ENCODE measurements at regions not wholly inside any gene's neighbourhood (a gene's known extent, or its start where the extent isn't known, plus 50 kb on each side); places are given as distances from the start of the nearest gene placed in this dataset.
A peak's percentile ranks its signal among the peaks of the same experiment; 100 is the strongest.

DNA sequence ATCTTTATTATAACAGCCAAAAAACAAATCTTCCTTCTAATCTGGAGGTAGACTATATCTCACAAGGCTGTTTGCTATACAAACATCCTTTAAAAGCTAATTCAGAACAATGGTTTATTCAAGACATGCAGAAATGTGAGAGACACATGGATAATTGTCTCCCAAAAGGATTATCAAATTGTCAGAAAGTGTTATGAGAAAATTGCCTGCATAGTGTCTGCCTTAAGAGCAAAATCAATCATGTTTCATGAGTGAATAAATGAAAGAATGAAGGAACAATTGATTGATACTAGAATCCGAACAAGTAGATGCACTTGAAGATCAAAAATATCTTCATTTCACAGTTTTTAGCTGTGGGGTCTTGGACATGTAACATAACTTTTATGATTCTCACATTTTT is 621.7 kb upstream of the BOD1L1 start:
- no peak for DNase-seq (ENCODE audit: low read depth)

- no peak for DNase-seq (ENCODE audit: low read depth)
Observed at GRCh38 chr4:14254252-14254651, 626.7 kb upstream of the BOD1L1 start.

GRCh38 chr4:14254926-14255325 is 627.4 kb upstream of the BOD1L1 start:
- no peak for DNase-seq (ENCODE audit: low read depth)

- DNase-seq (ENCODE audit: low read depth) = no peak
Observed at GRCh38 chr4:14257903-14258302, 630.4 kb upstream of the BOD1L1 start.

- no peak for DNase-seq (ENCODE audit: low read depth)
Observed at GRCh38 chr4:14259936-14260335, 632.4 kb upstream of the BOD1L1 start.

DNA sequence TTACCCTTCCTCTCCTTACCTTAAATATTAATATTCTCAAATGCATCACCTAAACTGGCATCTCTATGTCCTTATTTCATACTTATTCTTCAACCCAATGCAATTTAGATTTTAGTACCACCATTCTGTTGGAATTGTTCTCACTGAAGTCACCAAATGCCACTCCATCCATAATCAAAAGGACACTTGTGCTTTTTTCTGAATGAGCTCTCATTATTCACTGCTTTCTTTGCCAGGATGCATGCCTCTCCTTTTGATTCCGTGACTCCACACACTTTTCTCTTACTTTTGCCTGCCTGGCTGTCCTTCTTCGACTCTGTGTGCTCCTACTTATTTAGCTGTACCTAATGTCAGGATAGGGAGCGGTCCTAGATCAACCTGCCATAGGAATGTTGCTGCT is 633.1 kb upstream of the BOD1L1 start:
- DNase-seq (ENCODE audit: low read depth) = no peak

- no peak for DNase-seq (ENCODE audit: low read depth)
Observed at GRCh38 chr4:14262221-14262620, 634.7 kb upstream of the BOD1L1 start.

DNA sequence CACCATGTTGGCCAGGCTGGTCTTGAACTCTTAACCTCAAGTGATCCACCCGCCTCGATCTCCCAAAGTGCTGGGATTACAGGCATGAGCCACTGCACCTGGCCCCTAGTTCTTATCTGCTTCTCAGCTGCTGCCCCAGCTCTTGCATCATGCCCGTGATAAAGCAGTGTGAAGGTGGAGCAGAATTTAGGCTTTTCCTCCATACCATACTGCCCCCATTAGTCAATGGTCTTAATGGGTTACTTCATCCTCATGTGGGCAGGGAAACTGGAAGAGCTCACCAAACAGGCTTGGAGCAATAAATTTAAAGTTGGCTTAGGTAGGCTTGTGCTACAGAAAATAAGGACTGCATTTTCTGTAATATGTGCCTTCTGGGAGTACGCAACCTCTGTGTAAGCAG is 636.9 kb upstream of the BOD1L1 start:
- no peak for DNase-seq (ENCODE audit: low read depth)

GRCh38 chr4:14265651-14266050 is 638.1 kb upstream of the BOD1L1 start:
- DNase-seq (ENCODE audit: low read depth) = no peak

DNA sequence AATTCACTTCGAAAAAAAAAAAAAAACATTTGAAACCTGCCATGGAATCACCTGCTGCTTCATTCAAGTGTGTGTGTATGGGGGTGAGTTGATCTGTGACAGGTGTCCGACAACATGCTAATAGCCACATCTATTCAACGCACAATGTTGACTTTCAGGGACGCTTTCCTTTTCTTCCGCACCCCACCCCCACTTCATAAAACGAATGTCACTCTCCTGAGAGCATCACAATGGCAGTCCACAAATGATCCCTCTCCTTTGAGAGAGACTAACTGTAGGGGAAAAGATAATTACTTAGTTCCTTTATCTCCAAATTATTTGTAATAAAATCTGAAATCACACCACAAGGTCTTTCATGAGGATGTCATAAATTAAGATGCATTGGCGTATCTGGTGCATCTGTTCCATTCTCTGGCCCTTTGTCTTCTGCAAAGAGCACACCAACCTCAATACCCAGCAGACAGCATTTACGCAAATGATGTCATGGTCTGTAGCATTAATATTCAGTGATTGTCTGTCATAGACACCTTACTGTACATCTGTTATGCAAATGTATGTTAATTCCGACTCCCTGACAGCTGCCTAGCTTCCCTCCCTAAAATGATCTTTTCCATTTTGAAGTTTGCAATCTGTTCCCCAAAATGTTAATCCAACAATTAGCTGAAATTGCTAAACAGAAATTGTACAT is 640.0 kb upstream of the BOD1L1 start:
- DNase-seq (ENCODE audit: low read depth) = no peak

DNA sequence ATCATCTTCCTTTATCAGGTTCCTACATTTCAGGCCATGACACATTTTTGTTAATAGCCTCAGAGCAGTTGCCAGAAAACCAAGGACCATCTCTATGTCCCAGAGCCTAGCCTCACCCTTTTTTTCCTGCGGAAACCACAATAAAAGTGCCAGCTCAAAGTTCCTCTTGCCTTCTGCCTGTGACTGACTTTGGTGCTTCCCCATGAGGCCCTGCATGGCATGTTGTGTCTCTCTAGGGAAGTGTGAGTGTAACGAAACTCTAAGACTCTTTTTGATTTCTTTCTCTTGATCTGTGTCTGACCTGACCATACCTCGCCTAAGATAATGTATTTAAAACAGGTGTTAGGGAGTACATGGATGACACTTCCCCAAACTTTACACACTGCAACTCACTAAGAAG is 642.3 kb upstream of the BOD1L1 start:
- no peak for DNase-seq (ENCODE audit: low read depth)

DNA sequence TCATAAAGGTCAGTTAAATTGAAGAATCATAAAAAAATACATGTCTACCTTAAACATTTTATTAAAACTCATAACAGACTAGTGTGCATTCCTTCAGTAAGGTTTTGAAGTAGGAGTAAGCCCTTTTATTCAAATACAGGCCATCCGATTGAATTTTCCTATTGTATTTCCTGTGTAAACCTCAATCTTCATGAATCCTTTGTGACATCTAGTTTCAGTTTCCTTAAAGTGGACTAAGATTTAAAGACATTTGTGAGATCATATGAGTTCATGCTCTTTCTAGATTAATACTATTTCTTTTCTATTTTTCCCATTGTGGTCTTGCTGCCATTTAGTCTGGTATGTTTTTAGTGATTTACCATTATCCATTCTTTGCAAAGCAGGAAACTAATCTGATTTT is 644.7 kb upstream of the BOD1L1 start:
- DNase-seq (ENCODE audit: low read depth) = no peak

- no peak for DNase-seq (ENCODE audit: low read depth)
Observed at GRCh38 chr4:14277505-14277904, 650.0 kb upstream of the BOD1L1 start.

- no peak for DNase-seq (ENCODE audit: low read depth)
Observed at GRCh38 chr4:14280567-14280966, 653.0 kb upstream of the BOD1L1 start.

DNA sequence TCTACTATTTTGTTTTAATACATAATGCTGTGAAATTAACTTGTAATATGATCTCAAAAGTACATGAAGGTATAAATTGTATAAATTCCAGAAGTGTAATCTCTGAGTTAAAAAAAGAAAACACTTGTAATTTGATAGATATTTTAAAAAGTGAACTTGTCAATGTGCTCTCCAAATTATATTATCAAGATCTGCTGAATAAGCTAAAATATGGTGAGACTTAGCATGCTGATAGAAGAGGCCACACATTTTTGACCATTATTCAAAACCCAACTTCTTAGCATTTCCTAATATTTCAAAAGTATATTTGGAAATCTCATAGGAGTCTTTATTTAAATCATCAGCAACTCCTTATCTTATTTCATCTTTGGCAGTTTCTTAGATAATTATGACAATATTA is 657.1 kb upstream of the BOD1L1 start:
- no peak for DNase-seq (ENCODE audit: low read depth)

DNA sequence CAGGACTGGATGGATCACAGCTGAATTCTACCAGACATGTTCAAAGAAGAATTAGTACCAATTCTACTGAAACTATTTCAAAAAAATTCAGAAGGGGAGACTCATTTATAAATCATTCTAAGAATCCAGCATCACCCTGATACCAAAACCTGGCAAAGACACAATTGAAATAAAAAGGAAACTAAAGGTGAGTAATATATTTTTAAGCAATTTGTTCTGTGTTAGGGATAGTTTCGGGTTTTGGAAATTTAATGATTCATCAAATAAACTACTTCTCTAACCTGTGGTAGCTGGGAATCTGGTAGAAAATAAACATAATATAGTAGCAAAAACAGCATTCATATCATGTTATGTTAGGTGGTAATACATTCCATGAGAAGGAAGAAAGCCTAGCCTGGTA is 662.2 kb upstream of the BOD1L1 start:
- DNase-seq (ENCODE audit: low read depth) = no peak

DNA sequence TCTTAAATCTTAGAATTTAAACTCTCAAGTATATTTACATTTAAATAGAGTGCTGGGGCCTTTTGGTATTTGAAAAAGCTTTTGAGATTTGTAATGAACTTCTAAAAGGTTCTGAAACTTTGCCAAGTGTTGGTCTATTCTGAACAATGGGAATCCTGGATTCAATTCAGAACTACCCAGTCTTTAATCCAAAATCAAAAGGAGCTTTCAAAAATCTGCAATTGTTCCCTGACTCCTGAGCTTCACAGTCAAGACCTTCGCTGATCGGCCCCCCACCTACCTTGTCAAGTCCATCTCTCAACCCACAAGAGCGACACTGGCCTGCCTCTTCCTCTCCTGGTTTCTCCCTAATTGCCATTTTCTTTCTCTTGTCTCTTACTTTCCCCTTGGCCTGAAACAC is 666.1 kb upstream of the BOD1L1 start:
- DNase-seq (ENCODE audit: low read depth) = no peak

DNA sequence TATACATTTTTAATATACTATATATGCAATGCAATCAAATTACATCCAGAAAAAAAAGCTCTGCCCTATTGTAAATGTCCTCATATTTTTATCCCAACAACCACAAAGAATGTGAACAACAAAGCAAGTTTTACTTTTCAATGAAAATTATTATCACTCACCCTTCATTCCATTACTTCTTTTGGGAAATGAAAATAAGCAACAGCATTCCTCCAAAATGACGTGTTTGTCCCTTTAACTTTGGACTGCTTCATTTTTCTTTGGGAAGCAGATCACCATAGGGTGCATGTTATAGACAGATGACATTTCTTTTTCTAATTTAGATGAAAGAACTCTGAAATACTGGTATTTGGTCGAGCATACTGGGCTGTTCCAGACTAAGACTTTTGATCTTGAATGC is 667.1 kb upstream of the BOD1L1 start:
- DNase-seq (ENCODE audit: low read depth) = peak; percentile 35

- DNase-seq (ENCODE audit: low read depth) = no peak
Observed at GRCh38 chr4:14299166-14299565, 671.6 kb upstream of the BOD1L1 start.

- DNase-seq (ENCODE audit: low read depth) = no peak
Observed at GRCh38 chr4:14302021-14302420, 674.5 kb upstream of the BOD1L1 start.

DNA sequence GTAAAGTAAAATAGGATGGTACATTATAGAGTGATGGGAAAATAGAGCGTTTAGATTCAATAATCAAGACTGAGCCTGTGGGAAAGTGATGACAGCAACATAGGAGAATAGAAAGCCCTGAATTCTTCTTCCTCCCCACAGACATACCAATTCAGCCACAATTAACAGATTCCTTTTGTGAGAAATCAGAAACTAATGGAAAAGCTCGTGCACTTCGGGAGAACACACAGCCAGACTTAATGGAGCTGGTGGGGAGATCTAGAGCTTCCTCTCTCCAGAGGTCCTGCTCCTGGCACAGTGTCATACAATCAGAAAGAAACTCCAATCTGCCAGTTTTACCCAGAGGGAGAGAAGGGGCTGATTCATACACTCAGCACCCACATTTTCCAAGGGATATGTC is 676.3 kb upstream of the BOD1L1 start:
- no peak for DNase-seq (ENCODE audit: low read depth)

GRCh38 chr4:14308229-14308651 is 680.7 kb upstream of the BOD1L1 start:
- DNase-seq (ENCODE audit: low read depth) = no peak

GRCh38 chr4:14309431-14309830 is 681.9 kb upstream of the BOD1L1 start:
- DNase-seq (ENCODE audit: low read depth) = no peak

DNA sequence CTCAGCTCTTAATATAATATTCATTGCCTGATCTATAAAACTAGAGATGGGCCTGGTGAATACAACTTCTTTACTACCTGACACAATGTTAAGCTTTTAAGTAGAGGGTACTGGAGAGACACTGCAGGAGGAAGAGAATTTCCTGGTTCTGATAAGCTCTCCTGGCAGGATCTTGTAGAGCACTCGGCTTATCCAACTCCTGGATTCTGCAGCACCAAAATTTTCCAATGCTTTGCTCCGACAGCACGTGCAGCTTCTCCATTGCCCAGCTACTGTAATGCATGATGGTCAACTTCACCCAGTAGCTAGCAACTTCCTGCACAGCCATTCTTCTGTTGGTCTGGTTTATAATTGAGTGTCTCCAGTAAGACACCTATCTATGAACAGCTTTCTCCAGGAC is 686.2 kb upstream of the BOD1L1 start:
- DNase-seq (ENCODE audit: low read depth) = no peak

DNA sequence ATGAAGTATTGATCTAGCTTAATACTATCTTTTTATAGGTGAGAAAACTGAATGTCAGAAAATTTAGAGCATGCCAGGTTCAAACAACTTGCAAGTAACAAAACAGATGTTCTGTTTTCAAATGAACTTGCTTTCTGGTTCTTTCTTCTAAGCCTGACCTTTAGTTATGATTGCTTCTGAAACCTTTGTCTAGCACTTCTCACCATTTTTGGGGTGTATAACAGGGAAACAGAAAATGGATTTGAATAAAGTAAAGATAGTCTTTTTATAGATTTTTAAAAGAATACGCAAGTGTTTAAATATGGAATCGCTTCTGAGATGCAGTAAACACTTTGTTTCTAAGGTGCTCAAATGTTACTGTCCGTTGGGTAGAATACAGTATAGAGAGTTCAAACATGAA is 687.2 kb upstream of the CPEB2 start:
- no peak for DNase-seq (ENCODE audit: low read depth)

Measured in GM04503 (cell line).